ENCODE measurements at regions not wholly inside any gene's neighbourhood (a gene's known extent, or its start where the extent isn't known, plus 50 kb on each side); places are given as distances from the start of the nearest gene placed in this dataset.

- DNase-seq = no peak
Measured at GRCh38 chr16:11401161-11402050, 56.1 kb downstream of the RMI2 start.

DNA sequence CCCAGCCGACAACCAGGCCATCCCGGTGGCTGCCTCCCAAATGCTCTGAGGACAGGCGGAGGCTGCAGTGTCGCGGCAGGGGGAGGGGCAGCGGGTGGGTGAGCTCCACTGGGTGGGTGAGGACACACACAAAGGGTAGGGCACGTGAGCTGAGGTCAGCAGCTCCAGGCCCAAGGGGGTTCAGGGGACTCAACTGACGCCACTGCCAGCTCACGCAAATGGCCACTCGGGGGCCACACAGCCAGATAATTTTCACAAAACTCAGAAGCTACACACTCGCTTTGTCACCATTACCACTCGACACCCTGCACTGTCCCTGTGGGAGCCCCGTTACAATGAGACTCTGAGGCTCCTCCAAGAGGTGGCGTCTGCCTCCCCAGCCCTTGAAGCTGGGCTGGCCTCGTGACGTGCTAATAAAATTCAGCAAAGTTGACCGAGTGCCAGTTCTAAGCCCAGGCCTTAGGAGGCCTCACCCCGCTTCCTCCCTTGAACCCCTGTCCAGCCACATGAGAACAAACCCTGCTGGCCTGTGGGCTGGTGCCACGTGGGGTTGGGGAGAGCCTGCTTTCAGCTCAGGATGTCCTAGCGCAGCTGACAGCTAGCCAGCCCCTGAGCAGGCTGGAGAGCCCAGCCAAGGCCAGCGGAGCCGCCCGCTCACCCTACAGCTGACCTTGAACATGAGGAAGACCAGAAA is 56.9 kb downstream of the RMI2 start:
- no peak for DNase-seq

GRCh38 chr16:11402745-11403533 is 57.7 kb downstream of the RMI2 start:
- no peak for DNase-seq

DNA sequence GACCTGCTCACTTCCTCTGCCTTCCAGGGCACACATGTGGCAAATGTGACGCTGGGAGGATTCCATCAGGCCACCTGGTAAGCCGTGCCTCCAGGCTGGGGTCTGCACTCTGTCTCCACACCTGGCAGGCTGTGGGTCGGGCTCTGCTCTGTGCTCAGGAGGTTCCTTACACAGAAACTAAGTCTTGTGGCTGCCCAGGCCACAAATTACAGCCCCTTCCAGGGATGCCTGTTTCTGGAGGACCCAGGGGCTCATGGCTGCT is 58.2 kb downstream of the RMI2 start:
- no peak for DNase-seq

- no peak for DNase-seq
Measured at GRCh38 chr16:11403920-11404319, 58.7 kb downstream of the RMI2 start.

- DNase-seq = no peak
Measured at GRCh38 chr16:11404603-11405002, 59.3 kb downstream of the RMI2 start.

DNA sequence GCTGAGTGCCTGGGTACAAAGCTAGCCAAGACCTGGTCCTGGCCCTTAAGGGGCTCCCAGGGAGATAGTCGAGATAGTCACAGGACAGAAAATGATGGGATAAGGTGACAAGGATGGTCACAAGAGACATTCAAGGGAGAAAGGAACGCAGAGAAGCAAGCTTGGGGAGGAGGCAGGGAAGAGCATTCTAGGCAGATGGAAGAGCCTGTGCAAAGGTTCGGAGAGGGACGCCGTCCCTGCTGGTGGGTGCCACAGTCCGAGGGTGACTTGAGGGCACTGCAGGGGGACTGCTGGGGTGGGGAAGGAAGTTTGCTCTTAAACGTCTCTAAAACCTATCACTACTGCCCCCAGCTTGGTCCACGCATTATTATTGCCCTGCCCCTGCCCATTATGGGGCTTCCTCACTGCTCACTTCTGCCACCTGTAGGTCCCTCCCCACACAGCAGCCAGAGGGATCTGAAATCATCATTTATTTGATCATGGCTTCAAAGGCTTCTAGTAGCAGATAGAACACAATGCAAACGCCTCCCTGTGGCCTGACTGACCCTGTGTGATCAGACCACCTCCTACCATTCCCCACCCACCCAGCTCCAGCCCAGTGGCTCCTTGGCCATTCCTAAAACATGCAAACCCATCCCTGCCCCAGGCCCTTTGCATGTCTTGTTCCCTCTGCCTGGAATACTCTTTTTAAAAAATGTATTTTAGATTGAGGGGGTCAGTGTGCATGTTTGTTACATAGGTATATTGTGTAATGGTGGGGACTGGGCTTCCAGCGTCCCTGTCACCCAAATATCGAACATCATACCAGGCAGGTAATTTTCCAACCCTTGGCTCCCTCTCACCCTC is 60.3 kb downstream of the RMI2 start:
- peak in 1 of 2 experiments; percentile 12 for DNase-seq

GRCh38 chr16:11406177-11406560 is 60.9 kb downstream of the RMI2 start:
- DNase-seq = no peak

- DNase-seq = peak in 1 of 2 experiments; percentile 57
Measured at GRCh38 chr16:11407047-11407982, 62.1 kb downstream of the RMI2 start.

DNA sequence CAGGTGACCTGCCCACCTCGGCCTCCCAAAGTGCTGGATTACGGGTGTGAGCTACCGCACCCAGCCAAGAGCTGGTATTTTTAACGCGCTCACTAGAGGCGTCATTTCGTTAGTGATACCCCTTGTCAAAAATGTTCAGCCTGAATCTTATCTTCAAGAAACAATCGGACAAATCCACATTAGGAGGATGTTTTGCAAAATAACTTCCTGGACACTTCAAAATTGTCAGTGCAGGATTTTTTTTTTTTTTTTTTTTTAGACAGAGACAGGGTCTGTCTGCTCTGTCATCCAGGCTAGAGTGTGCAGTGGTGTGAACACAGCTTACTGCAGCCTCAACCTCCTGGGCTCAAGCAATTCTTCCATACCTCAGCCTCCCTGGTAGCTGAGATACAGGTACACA is 63.0 kb downstream of the RMI2 start:
- no peak for DNase-seq

DNA sequence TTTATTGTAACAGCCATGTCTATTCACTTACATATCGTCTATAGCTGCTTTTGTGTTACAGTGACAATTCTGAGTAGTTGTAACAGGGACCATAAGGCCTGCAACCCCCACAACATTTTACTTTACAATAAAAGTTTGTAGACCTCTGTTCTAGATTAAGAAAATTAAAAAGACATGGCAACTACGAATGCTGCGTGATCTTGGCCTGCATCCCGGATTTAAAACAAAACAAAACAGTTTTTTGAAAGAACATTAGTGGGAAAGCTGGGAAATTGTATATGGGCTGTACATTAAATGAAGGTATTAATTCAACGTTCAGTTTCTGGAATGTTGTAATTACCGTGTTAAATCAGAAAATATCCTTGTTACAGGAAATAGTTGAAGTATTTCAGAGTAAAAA is 64.1 kb downstream of the RMI2 start:
- DNase-seq = no peak

- DNase-seq = no peak
Measured at GRCh38 chr16:11410376-11411058, 65.3 kb downstream of the RMI2 start.

GRCh38 chr16:11411059-11411550 is 65.8 kb downstream of the RMI2 start:
- DNase-seq = no peak

DNA sequence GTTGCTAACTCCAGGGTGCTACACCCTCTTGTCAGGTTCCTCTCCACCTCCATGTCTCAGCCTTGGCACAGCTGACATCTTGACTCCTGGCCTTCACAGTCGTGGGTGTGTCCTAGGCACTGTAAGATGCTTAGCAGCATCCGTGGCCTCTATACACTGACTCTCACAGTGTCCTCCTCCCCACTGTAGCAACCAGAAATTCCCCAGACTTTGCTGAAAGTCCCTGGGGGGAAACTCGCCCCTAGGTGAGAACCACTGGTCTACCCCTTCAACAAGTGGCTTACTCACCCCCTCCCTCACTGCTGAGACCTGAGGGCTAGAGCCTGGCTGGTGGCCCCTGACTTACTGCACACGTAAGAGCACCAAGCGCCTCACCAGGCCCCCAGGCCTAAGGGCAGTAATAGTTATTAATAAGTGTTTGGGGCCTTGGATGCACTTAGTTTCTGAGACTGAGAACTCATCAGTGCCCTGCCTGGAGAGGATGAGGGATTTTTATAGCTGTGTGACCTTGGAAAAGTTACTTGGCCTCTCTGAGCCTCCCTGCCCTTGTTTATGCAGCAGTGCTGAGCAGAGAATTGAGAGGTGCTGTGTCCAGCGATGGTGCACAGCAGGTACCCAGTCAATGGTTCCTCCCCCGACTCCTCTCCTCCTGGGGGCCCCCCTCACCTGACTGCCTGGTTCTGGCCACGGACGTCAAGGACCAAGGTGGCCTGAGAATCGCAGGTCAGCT is 67.1 kb downstream of the RMI2 start:
- no peak for DNase-seq

DNA sequence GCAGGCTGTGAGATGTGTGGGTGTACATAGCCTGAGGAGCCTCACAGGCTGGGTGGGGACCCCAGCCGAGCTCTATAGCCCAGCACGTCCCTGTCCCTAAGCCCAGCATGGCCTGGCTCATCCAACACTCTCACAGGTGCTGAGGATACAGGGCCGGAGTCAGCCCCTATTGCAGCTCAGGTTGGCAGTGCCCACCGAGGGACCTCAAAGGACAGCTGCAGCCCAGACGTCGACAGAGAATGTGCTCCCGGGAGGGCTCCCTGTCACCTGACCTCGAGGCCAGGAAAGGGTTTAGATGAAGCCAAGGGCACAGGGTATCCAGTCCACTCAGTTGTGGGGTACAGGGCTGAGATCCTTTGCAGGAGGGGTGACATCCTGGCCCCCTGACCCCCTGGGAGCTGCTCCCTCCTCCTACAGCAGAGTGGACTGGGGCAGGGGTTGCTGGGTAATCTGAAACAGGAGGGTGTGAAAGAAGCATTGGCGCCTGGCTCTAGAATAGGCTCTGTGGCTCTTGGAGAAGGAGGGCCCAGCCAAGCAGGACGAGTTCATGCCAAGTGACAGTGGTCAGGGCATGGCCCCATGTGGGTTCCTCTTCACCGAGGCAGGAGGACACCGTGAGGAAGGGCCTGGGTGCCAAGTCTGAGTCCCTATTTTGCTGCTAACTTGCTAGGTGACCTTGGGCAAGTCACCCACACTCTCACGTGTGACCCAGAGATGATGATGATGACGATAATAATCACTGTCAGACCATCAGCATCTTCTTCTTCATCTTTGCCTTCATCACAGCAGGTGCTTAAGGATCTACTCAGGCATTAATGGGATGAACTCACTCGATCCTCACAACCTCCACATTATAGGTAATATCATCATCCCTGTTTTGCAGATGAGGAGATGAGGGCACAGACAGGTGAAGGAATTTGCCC is 68.0 kb downstream of the RMI2 start:
- no peak for DNase-seq

DNA sequence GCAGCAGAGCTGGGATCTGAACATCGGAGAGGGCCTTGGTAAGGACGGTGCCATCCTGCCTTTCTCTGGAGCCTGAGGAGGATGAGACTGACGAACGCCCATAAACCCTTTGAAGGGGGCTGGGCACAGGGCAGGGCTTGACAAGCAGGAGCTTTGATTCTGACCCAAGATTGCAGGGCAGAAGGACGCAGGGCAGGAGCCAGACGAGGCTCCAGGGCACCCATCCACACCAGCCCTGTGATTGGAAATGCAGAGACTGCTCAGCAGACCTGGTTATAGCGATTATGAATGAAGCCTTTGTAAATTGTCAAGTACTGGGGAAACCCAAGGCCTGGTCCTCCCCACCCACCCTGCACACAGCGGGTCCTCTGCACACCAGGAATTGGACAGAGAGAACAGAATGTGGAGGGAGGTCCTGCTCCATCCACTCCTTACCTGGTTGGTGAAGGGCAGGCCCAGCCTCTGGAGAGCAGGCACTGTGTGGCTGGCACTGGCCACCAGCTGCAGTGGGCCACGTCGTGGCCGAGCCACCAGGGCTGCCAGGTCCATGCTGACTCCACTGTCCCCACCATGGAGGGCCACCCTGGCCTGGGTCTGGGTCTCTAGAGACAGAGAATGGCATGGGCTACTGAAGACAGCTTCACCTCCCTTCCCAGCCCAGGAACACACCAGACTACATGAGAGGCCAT is 68.8 kb downstream of the RMI2 start:
- DNase-seq = no peak

- DNase-seq = no peak
Measured at GRCh38 chr16:11414815-11415775, 69.8 kb downstream of the RMI2 start.
